GM12878 (cell line): ENCODE measurements at regions not wholly inside any gene's neighbourhood (a gene's known extent, or its start where the extent isn't known, plus 50 kb on each side); places are given as distances from the start of the nearest gene placed in this dataset.

Experiments
- POLR2AphosphoS5 ChIP-seq: IDR thresholded peaks from 2 replicates; pipeline ENCODE4 v1.6.1; 2011; ENCODE audit warnings: mild to moderate bottlenecking, low read length, inconsistent platforms
- RAD21 ChIP-seq: IDR thresholded peaks from 2 replicates; pipeline ENCODE4 v1.6.1; 2011; ENCODE audit warnings: mild to moderate bottlenecking, low read depth, low read length, moderate library complexity; ENCODE audit not compliant: insufficient read depth

GRCh38 chr21:24276204-24276603 lies 1331.1 kb downstream of the MRPL39 start:
- no peak for TF ChIP-seq POLR2AphosphoS5
- no peak for TF ChIP-seq RAD21
